GM10248 (cell line): ENCODE measurements at regions not wholly inside any gene's neighbourhood (a gene's known extent, or its start where the extent isn't known, plus 50 kb on each side); places are given as distances from the start of the nearest gene placed in this dataset.

ENCODE experiments used
- CTCF ChIA-PET: fragments of 300-600 bp; sonication (Branson Sonifier 250); formaldehyde crosslinking; extraction: SDS; loops from one replicate; lab custom pipeline; 2021; ENCODE audit warnings: antibody characterized with exemption; lab: Yijun Ruan, JAX
- POLR2A ChIA-PET: fragments of 350-650 bp; sonication (Branson Sonifier 250); formaldehyde crosslinking; extraction: SDS; loops from one replicate; lab custom pipeline; 2020; ENCODE audit warnings: antibody characterized with exemption; lab: Yijun Ruan, JAX
- DNase-seq: peaks from one replicate; pipeline ENCODE4 v3.0.0; 2012; ENCODE audit errors: extremely low spot score
- TF ChIP-seq, protein P1 (sequence below): IDR thresholded peaks from 2 replicates; pipeline ENCODE4 v1.5.1; 2012; ENCODE audit warnings: mild to moderate bottlenecking, low read depth; ENCODE audit errors: extremely low read depth, missing control alignments, control extremely low read depth

GRCh38 chr4:126965877-126966276 is 666.9 kb upstream of the INTU start:
- CTCF ChIA-PET, result interaction anchor here (1.6 kb wide), 1 partner anchor 15 kb away, joined by 3 read pairs; no protein-coding TSS in a partner anchor

GRCh38 chr4:126969360-126970235 is 663.2 kb upstream of the INTU start:
- no peak for DNase-seq
- ChIA-PET CTCF (no interaction called here), POLR2A (no interaction called here)
- TF ChIP-seq, protein P1, sequence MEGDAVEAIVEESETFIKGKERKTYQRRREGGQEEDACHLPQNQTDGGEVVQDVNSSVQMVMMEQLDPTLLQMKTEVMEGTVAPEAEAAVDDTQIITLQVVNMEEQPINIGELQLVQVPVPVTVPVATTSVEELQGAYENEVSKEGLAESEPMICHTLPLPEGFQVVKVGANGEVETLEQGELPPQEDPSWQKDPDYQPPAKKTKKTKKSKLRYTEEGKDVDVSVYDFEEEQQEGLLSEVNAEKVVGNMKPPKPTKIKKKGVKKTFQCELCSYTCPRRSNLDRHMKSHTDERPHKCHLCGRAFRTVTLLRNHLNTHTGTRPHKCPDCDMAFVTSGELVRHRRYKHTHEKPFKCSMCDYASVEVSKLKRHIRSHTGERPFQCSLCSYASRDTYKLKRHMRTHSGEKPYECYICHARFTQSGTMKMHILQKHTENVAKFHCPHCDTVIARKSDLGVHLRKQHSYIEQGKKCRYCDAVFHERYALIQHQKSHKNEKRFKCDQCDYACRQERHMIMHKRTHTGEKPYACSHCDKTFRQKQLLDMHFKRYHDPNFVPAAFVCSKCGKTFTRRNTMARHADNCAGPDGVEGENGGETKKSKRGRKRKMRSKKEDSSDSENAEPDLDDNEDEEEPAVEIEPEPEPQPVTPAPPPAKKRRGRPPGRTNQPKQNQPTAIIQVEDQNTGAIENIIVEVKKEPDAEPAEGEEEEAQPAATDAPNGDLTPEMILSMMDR, result no peak

More at GRCh38 chr4:126965877-126966276, 666.9 kb upstream of the INTU start:
- TF ChIP-seq, protein P1, result no peak
- no peak for DNase-seq
- POLR2A ChIA-PET, result no interaction called here

DNA sequence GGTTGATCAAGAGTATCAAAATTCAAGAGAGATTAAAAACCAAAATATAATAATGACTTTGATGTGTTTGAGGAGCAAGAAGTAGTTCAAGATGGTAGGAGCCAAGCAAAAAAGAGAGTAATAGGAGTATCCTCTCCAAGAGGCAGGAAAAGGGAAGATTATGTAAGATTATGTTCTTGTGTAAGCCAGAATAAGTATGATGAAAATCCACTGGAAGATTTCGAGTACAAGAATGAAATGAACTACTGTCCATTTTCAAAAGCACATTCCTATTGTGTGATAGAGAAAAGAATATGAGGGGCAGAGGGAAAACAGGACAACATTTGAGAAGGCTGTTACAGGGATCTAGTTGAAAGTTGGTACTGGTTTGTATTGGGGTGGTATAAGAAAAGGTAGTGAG is 659.6 kb upstream of the INTU start:
- no peak for DNase-seq
- POLR2A ChIA-PET, result no interaction called here
- CTCF ChIA-PET, result no interaction called here
- TF ChIP-seq, protein P1, result no peak

DNA sequence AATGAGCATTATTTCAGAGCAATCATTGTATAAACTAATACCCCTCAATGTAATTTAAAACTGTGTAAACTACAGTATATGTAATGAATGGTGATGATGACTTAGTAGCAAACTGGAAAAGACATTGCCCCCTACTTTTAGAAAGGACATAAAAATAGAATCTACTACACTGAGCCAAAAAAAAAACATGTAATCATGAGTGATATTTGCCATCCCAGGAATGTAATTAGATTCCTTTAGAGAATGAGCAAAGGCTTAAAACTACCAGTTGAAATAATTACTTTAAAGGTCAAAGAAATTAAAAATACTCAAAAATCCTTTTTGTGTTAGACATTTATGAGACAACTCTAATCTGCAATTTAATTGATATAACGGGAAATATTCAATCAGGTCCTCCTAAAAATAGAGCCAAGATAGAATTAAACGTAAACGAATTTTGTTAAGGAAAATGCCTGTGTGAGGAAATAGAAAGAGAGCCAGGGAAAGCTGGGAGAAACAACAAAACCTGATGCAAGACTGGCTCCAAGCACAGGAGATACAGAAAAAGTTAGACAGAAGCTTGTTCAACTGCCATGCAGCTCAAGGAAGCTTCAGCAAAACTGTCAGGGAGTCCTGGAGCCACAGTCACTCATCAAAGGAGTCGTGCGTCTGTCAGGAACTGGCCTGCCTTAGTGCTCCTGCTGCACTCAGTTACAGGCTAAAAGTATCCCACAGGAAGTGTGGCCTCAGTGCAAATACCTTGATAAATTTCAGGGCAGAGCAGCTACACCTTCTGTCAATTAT is 655.7 kb upstream of the INTU start:
- DNase-seq, result no peak
- CTCF ChIA-PET, result no interaction called here
- TF ChIP-seq, protein P1, result no peak
- POLR2A ChIA-PET, result no interaction called here

- TF ChIP-seq, protein P1, result no peak
- no peak for DNase-seq
- CTCF ChIA-PET, result no interaction called here
- POLR2A ChIA-PET, result no interaction called here
Measured at GRCh38 chr4:126986005-126986404, 646.8 kb upstream of the INTU start.

DNA sequence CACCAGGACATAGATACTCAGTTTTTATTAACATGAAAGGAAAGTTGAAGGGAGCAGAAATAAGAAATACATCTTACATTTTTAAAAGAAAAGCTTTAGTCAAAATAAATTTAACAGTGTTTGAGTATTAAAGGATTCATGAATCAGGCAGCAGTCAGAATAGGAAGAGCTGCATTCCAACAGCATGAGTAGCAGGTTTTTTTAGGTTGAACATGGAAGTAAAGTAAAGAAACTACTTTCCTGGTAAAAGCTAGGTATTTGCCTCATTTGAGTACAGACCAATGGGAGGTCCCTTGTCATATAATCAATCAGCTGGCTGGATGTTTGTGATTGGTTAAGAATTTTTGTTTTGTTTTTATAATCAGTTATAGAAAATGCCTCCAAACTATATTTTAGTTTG is 645.9 kb upstream of the INTU start:
- ChIA-PET CTCF (interaction anchor here (1.2 kb wide), 1 partner anchor 15 kb away, joined by 3 read pairs; no protein-coding TSS in a partner anchor), POLR2A (no interaction called here)
- TF ChIP-seq, protein P1, result no peak
- DNase-seq, result no peak
